Sigmoid colon (tissue), 4 donors: ENCODE measurements at regions not wholly inside any gene's neighbourhood (a gene's known extent, or its start where the extent isn't known, plus 50 kb on each side); places are given as distances from the start of the nearest gene placed in this dataset.

ENCODE experiments used
- EP300 ChIP-seq, 4 donors: sonication (generic); formaldehyde crosslinking; IDR thresholded peaks; one replicate each; pipeline ENCODE4 v1.6.1; 2017; ENCODE audit warnings: antibody characterized with exemption in 4 of 4
- POLR2A ChIP-seq, 2 donors: fragments of 450-650 bp; IDR thresholded peaks; one replicate each; pipeline ENCODE4 v1.6.1; 2016; ENCODE audit warnings: antibody characterized with exemption in 2 of 2, mild to moderate bottlenecking in 2 of 2, moderate library complexity in 2 of 2
- TF ChIP-seq, protein P1 (sequence below), 4 experiments: fragments of 450-650 bp in 3 of 4; fragments of 200-600 bp in 1 of 4; IDR thresholded peaks; one replicate each; pipeline ENCODE4 v1.5.1; 2016 to 2019; ENCODE audit warnings: antibody characterized with exemption in 4 of 4, mild to moderate bottlenecking in 3 of 4, moderate library complexity in 2 of 4

DNA sequence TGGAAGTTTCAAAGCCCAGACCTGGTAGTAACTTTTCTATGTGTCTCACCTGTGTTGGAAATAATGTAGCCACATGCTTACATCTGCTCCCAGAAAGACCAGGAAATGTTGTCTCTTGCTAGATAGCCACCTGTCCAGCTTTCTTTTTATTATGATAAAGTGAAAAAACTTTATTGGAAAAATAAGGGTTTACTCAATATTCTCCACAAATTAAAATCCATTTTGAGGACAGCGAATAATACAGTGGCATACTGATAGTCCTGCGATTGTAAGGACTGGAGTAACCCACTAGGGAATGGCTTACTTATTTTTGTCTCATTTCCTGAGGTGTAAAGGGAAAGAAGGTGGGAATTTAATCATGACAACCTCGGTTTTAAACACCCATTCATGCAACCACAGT lies 100.1 kb downstream of the HFE start:
- TF ChIP-seq, protein P1, sequence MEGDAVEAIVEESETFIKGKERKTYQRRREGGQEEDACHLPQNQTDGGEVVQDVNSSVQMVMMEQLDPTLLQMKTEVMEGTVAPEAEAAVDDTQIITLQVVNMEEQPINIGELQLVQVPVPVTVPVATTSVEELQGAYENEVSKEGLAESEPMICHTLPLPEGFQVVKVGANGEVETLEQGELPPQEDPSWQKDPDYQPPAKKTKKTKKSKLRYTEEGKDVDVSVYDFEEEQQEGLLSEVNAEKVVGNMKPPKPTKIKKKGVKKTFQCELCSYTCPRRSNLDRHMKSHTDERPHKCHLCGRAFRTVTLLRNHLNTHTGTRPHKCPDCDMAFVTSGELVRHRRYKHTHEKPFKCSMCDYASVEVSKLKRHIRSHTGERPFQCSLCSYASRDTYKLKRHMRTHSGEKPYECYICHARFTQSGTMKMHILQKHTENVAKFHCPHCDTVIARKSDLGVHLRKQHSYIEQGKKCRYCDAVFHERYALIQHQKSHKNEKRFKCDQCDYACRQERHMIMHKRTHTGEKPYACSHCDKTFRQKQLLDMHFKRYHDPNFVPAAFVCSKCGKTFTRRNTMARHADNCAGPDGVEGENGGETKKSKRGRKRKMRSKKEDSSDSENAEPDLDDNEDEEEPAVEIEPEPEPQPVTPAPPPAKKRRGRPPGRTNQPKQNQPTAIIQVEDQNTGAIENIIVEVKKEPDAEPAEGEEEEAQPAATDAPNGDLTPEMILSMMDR (IDR thresholded peaks at IDR 0.05), result no peak
- TF ChIP-seq EP300 (IDR thresholded peaks at IDR 0.05) (no peak), POLR2A (IDR thresholded peaks at IDR 0.05) (no peak)
